GM18517 (cell line): ENCODE measurements at regions not wholly inside any gene's neighbourhood (a gene's known extent, or its start where the extent isn't known, plus 50 kb on each side); places are given as distances from the start of the nearest gene placed in this dataset.

Source experiments
- ATAC-seq: cut with Tn5 transposase; IDR thresholded peaks from one replicate; pipeline ENCODE4 v1.9.1; 2021; ENCODE audit warnings: mild to moderate bottlenecking, moderate library complexity; ENCODE audit not compliant: unreplicated experiment

- no peak for ATAC-seq
These were observed 496.9 kb downstream of the SOX6 start for GRCh38 chr11:15859411-15859810.

- no peak for ATAC-seq
These were observed 495.1 kb downstream of the SOX6 start for GRCh38 chr11:15861256-15861655.

GRCh38 chr11:15863411-15863810 is 492.9 kb downstream of the SOX6 start:
- ATAC-seq, result no peak

GRCh38 chr11:15864026-15864805 is 492.1 kb downstream of the SOX6 start:
- ATAC-seq, result no peak

- ATAC-seq, result no peak
These were observed 490.9 kb downstream of the SOX6 start for GRCh38 chr11:15865212-15865987.

GRCh38 chr11:15867871-15868270 is 488.5 kb downstream of the SOX6 start:
- no peak for ATAC-seq

GRCh38 chr11:15870911-15871310 is 485.4 kb downstream of the SOX6 start:
- ATAC-seq, result no peak

GRCh38 chr11:15871904-15872626 is 484.3 kb downstream of the SOX6 start:
- no peak for ATAC-seq

- no peak for ATAC-seq
These were observed 482.8 kb downstream of the SOX6 start for GRCh38 chr11:15873501-15873900.

- no peak for ATAC-seq
These were observed 481.6 kb downstream of the SOX6 start for GRCh38 chr11:15874704-15875103.

GRCh38 chr11:15875393-15875792 is 481.0 kb downstream of the SOX6 start:
- no peak for ATAC-seq

- no peak for ATAC-seq
These were observed 480.4 kb downstream of the SOX6 start for GRCh38 chr11:15875943-15876342.

GRCh38 chr11:15878756-15879155 is 477.6 kb downstream of the SOX6 start:
- ATAC-seq, result no peak

- no peak for ATAC-seq
These were observed 476.1 kb downstream of the SOX6 start for GRCh38 chr11:15880291-15880690.

GRCh38 chr11:15882876-15883454 is 473.4 kb downstream of the SOX6 start:
- no peak for ATAC-seq

- ATAC-seq, result no peak
These were observed 472.9 kb downstream of the SOX6 start for GRCh38 chr11:15883455-15883920.

- ATAC-seq, result no peak
These were observed 472.2 kb downstream of the SOX6 start for GRCh38 chr11:15884141-15884540.

- no peak for ATAC-seq
These were observed 471.4 kb downstream of the SOX6 start for GRCh38 chr11:15884777-15885540.

- ATAC-seq, result no peak
These were observed 470.5 kb downstream of the SOX6 start for GRCh38 chr11:15885854-15886253.

- ATAC-seq, result no peak
These were observed 470.0 kb downstream of the SOX6 start for GRCh38 chr11:15886299-15886698.
